Upper lobe of right lung (tissue), 1 donor: ENCODE measurements at regions not wholly inside any gene's neighbourhood (a gene's known extent, or its start where the extent isn't known, plus 50 kb on each side); places are given as distances from the start of the nearest gene placed in this dataset.

Experiments
- ATAC-seq: fragments of 200-7000 bp; cut with Tn5 transposase; one replicate; pipeline ENCODE4 v1.9.1; 2020; ENCODE audit warnings: mild to moderate bottlenecking, moderate library complexity
- DNase-seq: peaks from one replicate; pipeline ENCODE4 v3.0.0-alpha.2; 2020
- H3K27ac ChIP-seq: fragments of 200-600 bp; one replicate; pipeline ENCODE4 v1.8.0; 2022
- H3K27me3 ChIP-seq: fragments of 200-600 bp; one replicate; pipeline ENCODE4 v1.8.0; 2022; ENCODE audit warnings: mild to moderate bottlenecking
- H3K36me3 ChIP-seq: fragments of 200-600 bp; one replicate; pipeline ENCODE4 v1.8.0; 2022
- H3K4me1 ChIP-seq: fragments of 200-600 bp; one replicate; pipeline ENCODE4 v1.8.0; 2022
- H3K4me3 ChIP-seq: fragments of 200-600 bp; one replicate; pipeline ENCODE4 v1.8.0; 2022; ENCODE audit warnings: mild to moderate bottlenecking
- H3K9me3 ChIP-seq: fragments of 200-600 bp; one replicate; pipeline ENCODE4 v1.8.0; 2022
- intact Hi-C: fragments of 100-400 bp; cut with DNase I; formaldehyde crosslinking; loops from one replicate; pipeline ENCODE4 v1.11.0; 2022
- TF ChIP-seq, protein P1 (sequence below): fragments of 200-600 bp; IDR thresholded peaks from one replicate; pipeline ENCODE4 v1.8.0; 2022; ENCODE audit warnings: antibody characterized with exemption
- donor health status: DM: no; HTN: yes; CAD: no; lungs with severe emphysema.

DNA sequence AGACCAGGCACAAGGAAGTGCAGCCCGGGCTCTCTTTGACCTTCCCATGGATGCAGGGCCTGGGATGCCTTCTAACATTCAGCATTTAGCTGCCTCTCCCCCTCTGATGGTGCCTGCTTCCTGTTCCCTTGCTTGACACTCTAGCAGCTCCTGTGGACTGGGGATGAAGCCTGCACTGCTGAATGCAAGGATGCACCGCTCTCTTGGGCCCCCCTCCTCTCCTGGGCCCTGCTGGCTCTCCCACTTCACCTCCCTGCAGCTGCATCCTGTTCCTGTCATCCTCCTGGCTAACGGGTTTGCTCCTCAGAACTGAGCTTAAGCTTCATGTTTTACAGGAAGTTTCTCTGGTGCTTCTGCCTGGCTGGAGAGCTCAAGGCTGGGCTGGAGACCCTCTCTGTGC lies 254.1 kb downstream of the TSN start:
- no peak for ATAC-seq
- no peak overlapping the region for H3K27ac ChIP-seq
- no peaks in the 10 kb centered on the region for H3K9me3 ChIP-seq
- no peak for DNase-seq
- intact Hi-C loops = no loop called here
- H3K4me3 ChIP-seq = no peak overlapping the region
- H3K4me1 ChIP-seq = no peaks in the 10 kb centered on the region
- H3K36me3 ChIP-seq = no peaks in the 10 kb centered on the region
- no peaks in the 10 kb centered on the region for H3K27me3 ChIP-seq
- TF ChIP-seq, protein P1, sequence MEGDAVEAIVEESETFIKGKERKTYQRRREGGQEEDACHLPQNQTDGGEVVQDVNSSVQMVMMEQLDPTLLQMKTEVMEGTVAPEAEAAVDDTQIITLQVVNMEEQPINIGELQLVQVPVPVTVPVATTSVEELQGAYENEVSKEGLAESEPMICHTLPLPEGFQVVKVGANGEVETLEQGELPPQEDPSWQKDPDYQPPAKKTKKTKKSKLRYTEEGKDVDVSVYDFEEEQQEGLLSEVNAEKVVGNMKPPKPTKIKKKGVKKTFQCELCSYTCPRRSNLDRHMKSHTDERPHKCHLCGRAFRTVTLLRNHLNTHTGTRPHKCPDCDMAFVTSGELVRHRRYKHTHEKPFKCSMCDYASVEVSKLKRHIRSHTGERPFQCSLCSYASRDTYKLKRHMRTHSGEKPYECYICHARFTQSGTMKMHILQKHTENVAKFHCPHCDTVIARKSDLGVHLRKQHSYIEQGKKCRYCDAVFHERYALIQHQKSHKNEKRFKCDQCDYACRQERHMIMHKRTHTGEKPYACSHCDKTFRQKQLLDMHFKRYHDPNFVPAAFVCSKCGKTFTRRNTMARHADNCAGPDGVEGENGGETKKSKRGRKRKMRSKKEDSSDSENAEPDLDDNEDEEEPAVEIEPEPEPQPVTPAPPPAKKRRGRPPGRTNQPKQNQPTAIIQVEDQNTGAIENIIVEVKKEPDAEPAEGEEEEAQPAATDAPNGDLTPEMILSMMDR = no peak

DNA sequence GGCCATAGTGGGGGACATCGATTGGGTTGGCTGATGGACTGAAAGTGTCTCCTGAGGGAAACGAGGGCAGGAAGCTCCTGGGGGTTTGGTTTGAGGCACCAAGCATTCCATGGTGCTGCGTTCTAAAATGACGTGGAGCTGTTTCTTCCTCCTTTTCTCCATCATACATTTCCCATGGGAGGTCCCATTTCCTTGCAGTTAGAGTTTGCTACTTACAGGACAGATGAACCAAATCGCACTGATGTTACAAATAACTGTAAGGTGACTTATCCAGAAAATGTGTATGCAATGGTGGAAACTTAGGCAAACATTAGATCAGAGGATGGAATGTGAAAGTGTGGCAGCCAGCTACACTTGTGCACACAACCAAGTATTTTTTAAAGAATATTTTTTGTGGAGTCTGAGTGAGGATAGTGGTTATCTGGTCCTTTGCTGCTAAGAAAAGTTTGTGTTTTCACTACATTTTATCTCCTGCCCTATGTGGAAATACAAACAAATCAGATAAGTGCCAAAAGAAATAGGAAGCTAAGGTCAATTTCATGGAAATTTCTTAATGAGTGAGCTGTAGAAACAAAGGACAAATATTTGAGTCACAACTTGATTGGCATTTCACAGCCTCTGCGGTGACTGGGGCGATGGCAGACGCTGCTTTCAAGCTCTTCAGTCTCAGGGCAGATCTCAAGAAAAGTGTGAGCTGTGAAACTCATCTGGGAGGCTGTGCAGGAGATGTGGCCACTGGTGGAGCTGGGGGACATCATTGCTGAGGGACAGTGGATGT lies 256.2 kb downstream of the TSN start:
- no peaks in the 10 kb centered on the region for H3K4me1 ChIP-seq
- H3K36me3 ChIP-seq = no peaks in the 10 kb centered on the region
- intact Hi-C loops = no loop called here
- no peaks in the 10 kb centered on the region for H3K27me3 ChIP-seq
- no peak for DNase-seq
- TF ChIP-seq, protein P1 = no peak
- no peak overlapping the region for H3K4me3 ChIP-seq
- no peak for ATAC-seq
- H3K9me3 ChIP-seq = no peaks in the 10 kb centered on the region
- no peak overlapping the region for H3K27ac ChIP-seq

DNA sequence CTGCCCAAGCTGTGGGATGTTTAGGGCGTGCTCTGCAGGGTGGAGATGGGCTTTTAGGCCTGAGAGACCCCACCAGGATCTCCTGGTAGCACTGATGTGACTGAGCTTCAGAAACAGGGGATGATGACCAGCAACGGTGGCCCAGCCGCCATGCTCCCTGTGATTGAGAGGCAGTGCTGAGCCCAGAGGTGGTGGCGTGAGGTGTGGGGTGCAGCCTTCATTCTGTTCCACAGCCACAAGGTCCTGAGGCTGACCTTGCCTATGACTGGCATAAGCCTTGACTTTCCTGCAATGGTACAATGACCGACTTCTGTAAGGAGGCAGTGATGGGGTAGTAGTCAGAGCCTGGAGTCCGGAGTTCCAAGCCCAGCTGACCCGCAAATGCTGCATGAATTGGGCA lies 263.3 kb downstream of the TSN start:
- Histone ChIP-seq H3K4me3 (no peak overlapping the region), H3K9me3 (no peaks in the 10 kb centered on the region), H3K27ac (no peak overlapping the region), H3K36me3 (no peaks in the 10 kb centered on the region), H3K4me1 (peaks cover 11% of the 10 kb centered on the region), H3K27me3 (no peaks in the 10 kb centered on the region)
- no peak for DNase-seq
- intact Hi-C loops = no loop called here
- TF ChIP-seq, protein P1 = no peak
- ATAC-seq = no peak

DNA sequence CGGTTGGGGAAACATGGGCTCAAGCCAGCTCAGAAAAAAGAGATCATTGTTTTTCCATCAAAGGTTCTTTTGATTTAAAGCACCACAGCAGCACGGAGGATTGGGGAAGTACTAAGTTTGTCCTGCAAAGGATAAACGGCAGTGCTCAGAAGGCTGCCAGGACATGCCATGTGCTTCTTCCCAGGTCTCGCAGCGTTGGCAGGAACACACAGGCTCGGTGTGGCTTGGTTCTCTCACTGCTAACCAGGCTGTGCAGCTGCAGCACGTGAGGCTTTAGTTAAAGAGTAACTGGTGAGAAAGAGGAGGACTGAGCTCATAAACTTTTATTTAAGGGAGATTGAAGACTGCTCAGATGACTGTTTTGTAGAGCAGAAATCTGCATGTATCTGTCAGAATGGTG lies 264.3 kb downstream of the TSN start:
- TF ChIP-seq, protein P1 = no peak
- Histone ChIP-seq H3K36me3 (no peaks in the 10 kb centered on the region), H3K4me1 (peaks cover 11% of the 10 kb centered on the region), H3K4me3 (no peak overlapping the region), H3K27ac (no peak overlapping the region), H3K27me3 (no peaks in the 10 kb centered on the region), H3K9me3 (no peaks in the 10 kb centered on the region)
- intact Hi-C loops = no loop called here
- peak; percentile 53 for ATAC-seq
- no peak for DNase-seq

DNA sequence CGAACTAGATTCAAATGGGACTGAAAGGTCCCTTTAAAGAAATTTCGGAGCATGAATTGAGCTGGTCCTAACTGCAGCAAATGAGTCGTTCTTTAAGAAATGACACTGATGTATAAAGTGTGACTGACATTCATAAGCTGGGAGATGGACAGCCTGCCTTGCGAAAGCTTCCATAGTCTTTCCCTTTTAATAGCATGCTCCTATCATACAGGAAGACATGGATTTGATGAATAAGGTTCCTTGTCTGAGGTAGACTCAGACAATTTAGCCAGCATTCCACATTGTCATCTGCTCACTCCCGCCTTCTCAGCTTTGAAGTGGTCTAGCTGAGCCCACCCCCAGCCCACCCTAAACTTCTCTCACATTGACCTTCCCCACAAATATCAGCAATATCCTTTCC lies 264.9 kb downstream of the TSN start:
- TF ChIP-seq, protein P1 = no peak

More for the DNA sequence above, 264.9 kb downstream of the TSN start:
- H3K9me3 ChIP-seq = no peaks in the 10 kb centered on the region
- H3K36me3 ChIP-seq = no peaks in the 10 kb centered on the region
- H3K27ac ChIP-seq = no peak overlapping the region
- ATAC-seq = no peak
- intact Hi-C loops = no loop called here
- H3K4me1 ChIP-seq = peaks cover 11% of the 10 kb centered on the region
- H3K27me3 ChIP-seq = no peaks in the 10 kb centered on the region
- H3K4me3 ChIP-seq = no peak overlapping the region
- DNase-seq = no peak
